H9 (cell line): ENCODE measurements at regions not wholly inside any gene's neighbourhood (a gene's known extent, or its start where the extent isn't known, plus 50 kb on each side); places are given as distances from the start of the nearest gene placed in this dataset.

ENCODE experiments used
- DNase-seq: peaks from one replicate; pipeline ENCODE4 v3.0.0-alpha.2; 2017
- H2AFZ ChIP-seq: one replicate; pipeline ENCODE4 v1.6.1; 2013; ENCODE audit warnings: mild to moderate bottlenecking, low read length, control low read depth, moderate library complexity
- H2AK5ac ChIP-seq: 2 replicates; pipeline ENCODE4 v1.6.1; 2013; ENCODE audit warnings: low read length, control low read depth, mixed read lengths; ENCODE audit not compliant: insufficient read length
- H2BK120ac ChIP-seq: one replicate; pipeline ENCODE4 v1.6.1; 2013; ENCODE audit warnings: low read depth, mild to moderate bottlenecking, low read length, control low read depth, inconsistent platforms; ENCODE audit not compliant: poor library complexity, severe bottlenecking
- H2BK12ac ChIP-seq: 2 replicates; pipeline ENCODE4 v1.6.1; 2013; ENCODE audit warnings: low read length, control low read depth, mixed read lengths, low read depth; ENCODE audit not compliant: insufficient read length
- H2BK15ac ChIP-seq: 2 replicates; pipeline ENCODE4 v1.6.1; 2013; ENCODE audit warnings: low read depth, low read length, control low read depth
- H2BK20ac ChIP-seq: one replicate; pipeline ENCODE4 v1.6.1; 2013; ENCODE audit warnings: low read depth, mild to moderate bottlenecking, low read length, control low read depth, inconsistent platforms; ENCODE audit not compliant: poor library complexity, severe bottlenecking
- H2BK5ac ChIP-seq: 2 replicates; pipeline ENCODE4 v1.6.1; 2013; ENCODE audit warnings: low read length, control low read depth, mixed read lengths; ENCODE audit not compliant: insufficient read length
- H3K14ac ChIP-seq: 2 replicates; pipeline ENCODE4 v1.6.1; 2013; ENCODE audit warnings: low read length, control low read depth; ENCODE audit not compliant: insufficient read depth
- H3K18ac ChIP-seq: 2 replicates; pipeline ENCODE4 v1.6.1; 2013; ENCODE audit warnings: low read depth, mild to moderate bottlenecking, mixed read lengths, low read length, control low read depth; ENCODE audit not compliant: insufficient read length
- H3K23ac ChIP-seq: 2 replicates; pipeline ENCODE4 v1.6.1; 2013; ENCODE audit warnings: low read length, control low read depth, mixed read lengths, low read depth; ENCODE audit not compliant: insufficient read length
- H3K23me2 ChIP-seq: 2 replicates; pipeline ENCODE4 v1.6.1; 2013; ENCODE audit warnings: low read depth, mild to moderate bottlenecking, mixed read lengths, low read length, control low read depth; ENCODE audit not compliant: insufficient read length, poor library complexity, severe bottlenecking
- H3K27ac ChIP-seq: 2 replicates; pipeline ENCODE4 v1.5.1; 2013; ENCODE audit warnings: low read length, control low read depth, mixed read lengths, low read depth; ENCODE audit not compliant: insufficient read length
- H3K27me3 ChIP-seq: 2 replicates; pipeline ENCODE4 v1.6.1; 2013; ENCODE audit warnings: low read length, control low read depth, inconsistent platforms; ENCODE audit not compliant: insufficient read depth
- H3K4ac ChIP-seq: 2 replicates; pipeline ENCODE4 v1.6.1; 2013; ENCODE audit warnings: low read depth, mild to moderate bottlenecking, control low read depth, inconsistent platforms, low read length, moderate library complexity
- H3K4me1 ChIP-seq: 2 replicates; pipeline ENCODE4 v1.6.1; 2013; ENCODE audit warnings: low read length, control low read depth, inconsistent platforms; ENCODE audit not compliant: insufficient read depth
- H3K4me2 ChIP-seq: 2 replicates; pipeline ENCODE4 v1.6.1; 2013; ENCODE audit warnings: low read length, control low read depth, mixed read lengths; ENCODE audit not compliant: insufficient read length, insufficient read depth
- H3K56ac ChIP-seq: 2 replicates; pipeline ENCODE4 v1.6.1; 2013; ENCODE audit warnings: low read depth, mild to moderate bottlenecking, mixed read lengths, low read length, control low read depth; ENCODE audit not compliant: insufficient read length
- H3K79me1 ChIP-seq: 2 replicates; pipeline ENCODE4 v1.6.1; 2013; ENCODE audit warnings: low read depth, mild to moderate bottlenecking, moderate library complexity, low read length, control low read depth, inconsistent platforms; ENCODE audit not compliant: insufficient read depth, poor library complexity, severe bottlenecking
- H3K79me2 ChIP-seq: 2 replicates; pipeline ENCODE4 v1.6.1; 2013; ENCODE audit warnings: low read length, control low read depth, inconsistent platforms; ENCODE audit not compliant: insufficient read depth
- H3K9ac ChIP-seq: 2 replicates; pipeline ENCODE4 v1.6.1; 2013; ENCODE audit warnings: low read length, control low read depth, mixed read lengths; ENCODE audit not compliant: insufficient read length; ENCODE audit errors: extremely low read depth
- H3K9me3 ChIP-seq: one replicate; pipeline ENCODE4 v1.6.1; 2013; ENCODE audit warnings: low read depth, low read length, inconsistent platforms; ENCODE audit not compliant: control insufficient read depth
- H3T11ph ChIP-seq: one replicate; pipeline ENCODE4 v1.6.1; 2013; ENCODE audit warnings: mild to moderate bottlenecking, low read length, control low read depth, inconsistent platforms
- H4K20me1 ChIP-seq: one replicate; pipeline ENCODE4 v1.6.1; 2013; ENCODE audit not compliant: control insufficient read depth, insufficient read length, insufficient read depth
- H4K5ac ChIP-seq: 2 replicates; pipeline ENCODE4 v1.6.1; 2013; ENCODE audit warnings: low read depth, mild to moderate bottlenecking, mixed read lengths, low read length, control low read depth; ENCODE audit not compliant: insufficient read length
- H4K8ac ChIP-seq: replicated peaks from 2 replicates; pipeline ENCODE4 v1.6.1; 2013; ENCODE audit warnings: low read length, control low read depth, mixed read lengths, low read depth; ENCODE audit not compliant: insufficient read length
- H4K91ac ChIP-seq: 2 replicates; pipeline ENCODE4 v1.6.1; 2013; ENCODE audit warnings: low read depth, mild to moderate bottlenecking, moderate library complexity, mixed read lengths, low read length, control low read depth; ENCODE audit not compliant: insufficient read length
- H3K27ac Mint-ChIP-seq, 3 experiments: 2 replicates in 2 of 3; 3 replicates in 1 of 3; pipeline ENCODE4 v1.8.0; 2020 to 2021; ENCODE audit warnings: mixed read lengths in 3 of 3, mild to moderate bottlenecking in 1 of 3, moderate library complexity in 1 of 3
- H3K27me3 Mint-ChIP-seq: 2 replicates; pipeline ENCODE4 v1.8.0; 2021; ENCODE audit warnings: low read depth, mild to moderate bottlenecking, moderate library complexity, mixed read lengths
- H3K36me3 Mint-ChIP-seq, 3 experiments: 2 replicates in 2 of 3; 3 replicates in 1 of 3; pipeline ENCODE4 v1.8.0; 2020 to 2021; ENCODE audit warnings: low read depth in 3 of 3, mixed read lengths in 3 of 3; ENCODE audit not compliant: insufficient read depth in 1 of 3
- H3K4me1 Mint-ChIP-seq, 2 experiments: 2 replicates each; pipeline ENCODE4 v1.8.0; 2020; ENCODE audit warnings: mixed read lengths in 2 of 2
- H3K4me3 Mint-ChIP-seq, 2 experiments: 2 replicates in 1 of 2; 3 replicates in 1 of 2; pipeline ENCODE4 v1.8.0; 2020 to 2021; ENCODE audit warnings: mild to moderate bottlenecking in 2 of 2, mixed read lengths in 2 of 2, moderate library complexity in 1 of 2
- H3K9me3 Mint-ChIP-seq, 2 experiments: 2 replicates in 1 of 2; 3 replicates in 1 of 2; pipeline ENCODE4 v1.8.0; 2020; ENCODE audit warnings: mild to moderate bottlenecking in 2 of 2, mixed read lengths in 2 of 2, moderate library complexity in 1 of 2
- WGBS: extraction: QIAGEN DNeasy Blood & Tissue Kit; methylation state at CpG from one replicate; pipeline ENCODE4 v1.1.7; 2013; ENCODE audit warnings: missing lambda C conversion rate, low lambda C conversion rate, mixed read lengths; ENCODE audit not compliant: insufficient read length; ENCODE audit errors: extremely low coverage; 5-methylcytosine and 5-hydroxymethylcytosine counted together
- TF ChIP-seq, protein P1 (sequence below): fragments of 200-600 bp; sonication (generic); conservative IDR thresholded peaks from 3 replicates; pipeline ENCODE4 v1.8.0; 2021; ENCODE audit warnings: antibody characterized with exemption, mild to moderate bottlenecking

DNA sequence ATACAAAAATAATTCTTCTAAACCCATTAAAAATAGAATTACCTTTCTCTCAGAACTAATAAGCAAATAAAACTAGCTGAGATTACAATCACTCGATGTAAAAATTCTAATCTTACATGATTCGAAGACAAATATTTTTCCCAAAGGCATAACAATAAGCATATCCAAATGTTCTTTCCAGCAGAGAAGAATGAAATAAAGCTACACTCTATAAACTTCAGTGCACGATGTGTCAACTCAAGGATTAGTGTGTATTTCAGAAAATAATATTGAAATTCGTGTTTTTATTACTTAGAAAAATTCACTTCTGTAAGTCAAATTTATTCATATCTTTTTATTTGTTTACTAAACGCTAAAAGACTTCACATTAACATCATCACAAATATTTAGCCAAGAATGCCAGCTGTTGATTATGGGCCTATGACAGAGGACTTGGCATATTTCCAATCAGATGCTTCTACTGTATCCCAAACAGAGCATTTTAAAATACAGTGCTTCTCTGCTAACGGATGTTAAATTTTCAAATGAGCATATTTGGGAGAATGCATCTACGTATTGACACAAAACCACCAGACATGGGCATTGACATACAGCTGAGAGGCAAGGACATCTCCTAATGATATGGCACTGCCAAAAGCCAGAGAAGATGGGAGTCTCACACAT is 54.7 kb upstream of the PDE7B start:
- Histone ChIP-seq H3K14ac (no peak overlapping the region), H3K4ac (no peak overlapping the region), H2BK120ac (no peak overlapping the region), H3K79me1 (no peaks in the 10 kb centered on the region), H3K4me1 (no peaks in the 10 kb centered on the region), H2AK5ac (no peak overlapping the region), H3K79me2 (no peaks in the 10 kb centered on the region), H3T11ph (no peak overlapping the region), H3K23me2 (no peaks in the 10 kb centered on the region), H2BK5ac (no peak overlapping the region), H3K27ac (no peak overlapping the region), H2BK15ac (no peak overlapping the region), H4K8ac (no peak overlapping the region), H3K27me3 (no peaks in the 10 kb centered on the region), H4K91ac (no peak overlapping the region), H3K4me2 (no peak overlapping the region), H2AFZ (no peak overlapping the region), H2BK12ac (no peak overlapping the region), H3K18ac (no peak overlapping the region), H2BK20ac (no peak overlapping the region), H3K9me3 (no peaks in the 10 kb centered on the region), H4K5ac (no peak overlapping the region), H3K23ac (no peak overlapping the region), H4K20me1 (no peaks in the 10 kb centered on the region), H3K56ac (no peak overlapping the region), H3K9ac (no peak overlapping the region)
- H3K36me3 Mint-ChIP-seq = no peaks in the 10 kb centered on the region
- no peak overlapping the region for H3K4me3 Mint-ChIP-seq
- H3K27ac Mint-ChIP-seq = no peak overlapping the region
- DNase-seq = no peak
- H3K4me1 Mint-ChIP-seq = peaks cover 13 to 14% of the 10 kb centered on the region in 2 experiments
- H3K9me3 Mint-ChIP-seq = no peaks in the 10 kb centered on the region
- H3K27me3 Mint-ChIP-seq = no peaks in the 10 kb centered on the region
- no CpG with 5 or more reads among the region's 7 CpGs for WGBS
- TF ChIP-seq, protein P1, sequence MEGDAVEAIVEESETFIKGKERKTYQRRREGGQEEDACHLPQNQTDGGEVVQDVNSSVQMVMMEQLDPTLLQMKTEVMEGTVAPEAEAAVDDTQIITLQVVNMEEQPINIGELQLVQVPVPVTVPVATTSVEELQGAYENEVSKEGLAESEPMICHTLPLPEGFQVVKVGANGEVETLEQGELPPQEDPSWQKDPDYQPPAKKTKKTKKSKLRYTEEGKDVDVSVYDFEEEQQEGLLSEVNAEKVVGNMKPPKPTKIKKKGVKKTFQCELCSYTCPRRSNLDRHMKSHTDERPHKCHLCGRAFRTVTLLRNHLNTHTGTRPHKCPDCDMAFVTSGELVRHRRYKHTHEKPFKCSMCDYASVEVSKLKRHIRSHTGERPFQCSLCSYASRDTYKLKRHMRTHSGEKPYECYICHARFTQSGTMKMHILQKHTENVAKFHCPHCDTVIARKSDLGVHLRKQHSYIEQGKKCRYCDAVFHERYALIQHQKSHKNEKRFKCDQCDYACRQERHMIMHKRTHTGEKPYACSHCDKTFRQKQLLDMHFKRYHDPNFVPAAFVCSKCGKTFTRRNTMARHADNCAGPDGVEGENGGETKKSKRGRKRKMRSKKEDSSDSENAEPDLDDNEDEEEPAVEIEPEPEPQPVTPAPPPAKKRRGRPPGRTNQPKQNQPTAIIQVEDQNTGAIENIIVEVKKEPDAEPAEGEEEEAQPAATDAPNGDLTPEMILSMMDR = no peak
